ENCODE measurements at regions not wholly inside any gene's neighbourhood (a gene's known extent, or its start where the extent isn't known, plus 50 kb on each side); places are given as distances from the start of the nearest gene placed in this dataset.

DNA sequence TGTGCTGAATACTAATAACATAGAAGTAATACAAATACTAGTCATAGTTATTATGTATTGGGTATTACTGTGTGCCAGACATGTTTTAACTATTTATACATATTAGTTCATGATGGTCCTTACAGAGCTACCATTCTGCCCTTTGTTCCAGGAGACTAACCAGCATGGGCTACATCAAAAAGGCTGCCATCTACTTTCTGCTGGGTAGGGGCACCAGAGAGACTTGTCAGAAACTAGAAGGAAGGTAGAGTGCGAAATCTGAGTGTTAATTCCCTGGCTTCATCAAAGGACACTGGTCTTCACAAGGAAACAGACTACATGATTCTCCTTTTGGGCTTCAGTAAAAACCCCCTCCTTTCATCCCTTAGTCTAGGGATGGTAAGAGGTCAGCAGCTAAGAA is 347.8 kb downstream of the GBA3 start:
- peaks cover 1% of the 10 kb centered on the region for H3K27me3 Mint-ChIP-seq (ENCODE audit: unreplicated experiment)
- TF ChIP-seq, protein P1, sequence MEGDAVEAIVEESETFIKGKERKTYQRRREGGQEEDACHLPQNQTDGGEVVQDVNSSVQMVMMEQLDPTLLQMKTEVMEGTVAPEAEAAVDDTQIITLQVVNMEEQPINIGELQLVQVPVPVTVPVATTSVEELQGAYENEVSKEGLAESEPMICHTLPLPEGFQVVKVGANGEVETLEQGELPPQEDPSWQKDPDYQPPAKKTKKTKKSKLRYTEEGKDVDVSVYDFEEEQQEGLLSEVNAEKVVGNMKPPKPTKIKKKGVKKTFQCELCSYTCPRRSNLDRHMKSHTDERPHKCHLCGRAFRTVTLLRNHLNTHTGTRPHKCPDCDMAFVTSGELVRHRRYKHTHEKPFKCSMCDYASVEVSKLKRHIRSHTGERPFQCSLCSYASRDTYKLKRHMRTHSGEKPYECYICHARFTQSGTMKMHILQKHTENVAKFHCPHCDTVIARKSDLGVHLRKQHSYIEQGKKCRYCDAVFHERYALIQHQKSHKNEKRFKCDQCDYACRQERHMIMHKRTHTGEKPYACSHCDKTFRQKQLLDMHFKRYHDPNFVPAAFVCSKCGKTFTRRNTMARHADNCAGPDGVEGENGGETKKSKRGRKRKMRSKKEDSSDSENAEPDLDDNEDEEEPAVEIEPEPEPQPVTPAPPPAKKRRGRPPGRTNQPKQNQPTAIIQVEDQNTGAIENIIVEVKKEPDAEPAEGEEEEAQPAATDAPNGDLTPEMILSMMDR (IDR thresholded peaks at IDR 0.05; ENCODE audit: partially characterized antibody, unreplicated experiment): no peak
- no peak overlapping the region for H3K4me3 Mint-ChIP-seq (ENCODE audit: unreplicated experiment)
- H3K36me3 Mint-ChIP-seq (ENCODE audit: unreplicated experiment): no peaks in the 10 kb centered on the region
- H3K27ac Mint-ChIP-seq (ENCODE audit: unreplicated experiment): no peak overlapping the region
- no peaks in the 10 kb centered on the region for H3K9me3 Mint-ChIP-seq (ENCODE audit: unreplicated experiment)
- H3K4me1 Mint-ChIP-seq (ENCODE audit: low read depth, unreplicated experiment): no peaks in the 10 kb centered on the region
- no peak for DNase-seq

DNA sequence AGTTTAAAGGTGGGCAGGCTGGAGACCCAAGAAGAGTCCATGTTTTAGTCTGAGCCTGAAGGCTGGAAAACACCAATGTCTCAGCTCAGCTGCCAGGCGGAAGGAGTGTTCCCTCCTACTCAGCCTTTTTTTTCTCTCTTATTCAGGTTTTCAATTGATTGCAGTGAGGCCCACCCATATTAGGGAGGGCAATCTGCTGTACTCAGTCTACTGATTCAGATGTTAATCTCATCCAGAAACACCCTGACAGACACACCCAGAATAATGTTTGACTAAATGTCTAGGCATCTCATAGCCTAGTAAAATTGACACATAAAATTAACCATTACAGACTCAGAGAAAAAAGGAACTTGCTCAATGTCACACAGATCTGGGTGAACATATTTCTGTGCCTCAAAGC is 347.1 kb downstream of the GBA3 start:
- Mint-ChIP-seq H3K27me3 (ENCODE audit: unreplicated experiment) (peaks cover 1% of the 10 kb centered on the region), H3K36me3 (ENCODE audit: unreplicated experiment) (no peaks in the 10 kb centered on the region), H3K27ac (ENCODE audit: unreplicated experiment) (no peak overlapping the region)

DNA sequence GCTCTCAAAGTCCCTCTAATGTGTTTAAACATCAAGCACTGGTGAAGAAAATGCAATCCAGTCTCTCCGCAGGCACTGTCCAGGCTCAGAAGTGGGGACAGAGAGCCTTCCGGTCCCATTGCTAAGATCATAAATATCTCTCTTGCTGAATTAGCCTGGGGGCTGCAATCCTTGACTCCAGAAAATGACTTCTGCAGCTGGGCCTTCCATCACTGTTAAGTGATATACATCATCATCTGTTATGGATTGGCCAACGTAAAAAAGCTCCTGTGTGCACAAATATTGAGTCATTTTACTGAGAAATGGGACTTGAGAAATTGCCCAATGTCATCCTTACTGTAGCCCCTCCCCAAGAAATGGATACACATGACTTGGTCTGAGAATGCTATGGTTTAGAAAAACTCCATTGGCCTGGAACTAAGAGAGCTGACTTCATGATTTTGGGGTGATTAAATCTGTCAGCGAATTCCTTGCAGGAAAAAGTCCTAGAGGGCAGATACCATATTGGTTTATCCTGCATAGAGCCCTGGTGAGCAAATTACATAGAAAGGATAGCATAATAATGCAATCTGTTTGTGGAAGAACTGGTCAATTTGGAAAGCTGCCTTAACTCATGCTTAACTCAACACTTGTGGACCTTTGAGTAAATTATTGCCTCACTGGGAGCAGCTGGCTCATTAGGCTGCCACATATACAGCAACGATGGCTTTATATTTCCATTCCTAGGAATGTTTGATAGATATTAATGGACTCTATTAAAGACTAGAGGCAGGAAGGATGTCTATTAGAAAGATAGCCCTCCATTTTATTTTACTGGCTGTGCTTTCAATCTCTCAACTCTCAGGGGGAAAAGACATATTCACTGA is 346.1 kb downstream of the GBA3 start:
- peaks cover 4% of the 10 kb centered on the region for H3K4me1 Mint-ChIP-seq (ENCODE audit: low read depth, unreplicated experiment)
- no peaks in the 10 kb centered on the region for H3K36me3 Mint-ChIP-seq (ENCODE audit: unreplicated experiment)
- DNase-seq: no peak
- no peaks in the 10 kb centered on the region for H3K9me3 Mint-ChIP-seq (ENCODE audit: unreplicated experiment)
- TF ChIP-seq, protein P1 (IDR thresholded peaks at IDR 0.05; ENCODE audit: partially characterized antibody, unreplicated experiment): no peak
- H3K27me3 Mint-ChIP-seq (ENCODE audit: unreplicated experiment): peaks cover 1% of the 10 kb centered on the region
- H3K27ac Mint-ChIP-seq (ENCODE audit: unreplicated experiment): no peak overlapping the region
- no peak overlapping the region for H3K4me3 Mint-ChIP-seq (ENCODE audit: unreplicated experiment)

More for the DNA sequence above, 347.1 kb downstream of the GBA3 start:
- H3K4me3 Mint-ChIP-seq (ENCODE audit: unreplicated experiment): no peak overlapping the region
- H3K9me3 Mint-ChIP-seq (ENCODE audit: unreplicated experiment): no peaks in the 10 kb centered on the region
- TF ChIP-seq, protein P1 (IDR thresholded peaks at IDR 0.05; ENCODE audit: partially characterized antibody, unreplicated experiment): no peak
- no peak for DNase-seq
- H3K4me1 Mint-ChIP-seq (ENCODE audit: low read depth, unreplicated experiment): no peaks in the 10 kb centered on the region

DNA sequence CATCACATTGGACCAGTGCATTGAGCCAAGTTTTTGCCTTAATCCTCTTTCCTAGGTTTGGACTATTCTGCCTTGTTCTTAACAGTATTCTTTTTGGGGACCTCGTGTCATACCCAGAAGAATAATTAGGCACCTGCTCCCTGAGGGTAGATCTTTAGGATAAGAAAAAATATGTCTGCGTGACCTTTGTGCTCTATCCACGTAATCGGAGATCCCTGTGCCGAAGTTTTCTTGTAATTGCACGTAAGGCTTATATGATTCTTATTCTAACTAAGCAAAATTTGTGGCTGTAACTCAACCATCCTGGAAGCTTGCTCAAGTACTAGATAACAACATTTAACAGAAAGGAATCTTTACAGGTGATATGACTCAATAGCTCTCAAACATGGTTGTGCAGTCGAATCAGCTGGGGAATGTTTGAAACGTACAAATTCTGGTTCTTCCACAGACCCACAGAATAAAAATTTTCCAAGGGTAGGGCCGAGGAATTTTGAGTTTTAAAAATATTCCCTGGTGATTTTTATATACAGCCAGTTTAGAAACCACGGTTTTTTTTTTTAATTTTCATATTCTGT is 344.3 kb downstream of the GBA3 start:
- peaks cover 4% of the 10 kb centered on the region for H3K4me1 Mint-ChIP-seq (ENCODE audit: low read depth, unreplicated experiment)
- no peak for DNase-seq
- H3K9me3 Mint-ChIP-seq (ENCODE audit: unreplicated experiment): no peaks in the 10 kb centered on the region
- H3K27me3 Mint-ChIP-seq (ENCODE audit: unreplicated experiment): peaks cover 1% of the 10 kb centered on the region
- no peak overlapping the region for H3K27ac Mint-ChIP-seq (ENCODE audit: unreplicated experiment)
- no peak overlapping the region for H3K4me3 Mint-ChIP-seq (ENCODE audit: unreplicated experiment)
- TF ChIP-seq, protein P1 (IDR thresholded peaks at IDR 0.05; ENCODE audit: partially characterized antibody, unreplicated experiment): no peak
- no peaks in the 10 kb centered on the region for H3K36me3 Mint-ChIP-seq (ENCODE audit: unreplicated experiment)

DNA sequence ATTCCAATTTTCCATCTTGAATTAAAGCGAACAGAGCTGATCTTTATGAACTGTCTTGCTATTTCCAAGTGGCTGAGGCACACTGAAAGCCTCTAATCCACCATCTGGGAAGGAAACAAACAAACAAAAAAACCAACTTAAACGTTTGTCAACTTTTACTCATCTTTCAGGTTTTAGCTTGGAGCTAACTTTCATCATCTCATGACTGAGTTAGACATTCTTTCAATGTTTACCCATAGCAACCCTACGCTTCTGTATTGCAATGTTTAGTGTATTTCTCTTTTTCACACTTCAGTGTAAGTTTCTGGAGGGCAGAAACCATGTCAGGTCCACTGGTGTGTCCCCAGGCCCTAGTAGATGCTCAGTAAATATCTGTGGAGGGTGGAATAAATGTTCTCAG is 343.8 kb downstream of the GBA3 start:
- no peaks in the 10 kb centered on the region for H3K9me3 Mint-ChIP-seq (ENCODE audit: unreplicated experiment)
- TF ChIP-seq, protein P1 (IDR thresholded peaks at IDR 0.05; ENCODE audit: partially characterized antibody, unreplicated experiment): no peak
- H3K27ac Mint-ChIP-seq (ENCODE audit: unreplicated experiment): no peak overlapping the region
- no peak overlapping the region for H3K4me3 Mint-ChIP-seq (ENCODE audit: unreplicated experiment)
- H3K4me1 Mint-ChIP-seq (ENCODE audit: low read depth, unreplicated experiment): peaks cover 4% of the 10 kb centered on the region
- H3K27me3 Mint-ChIP-seq (ENCODE audit: unreplicated experiment): peaks cover 1% of the 10 kb centered on the region
- no peaks in the 10 kb centered on the region for H3K36me3 Mint-ChIP-seq (ENCODE audit: unreplicated experiment)
- DNase-seq: no peak
